ENCODE measurements at regions not wholly inside any gene's neighbourhood (a gene's known extent, or its start where the extent isn't known, plus 50 kb on each side); places are given as distances from the start of the nearest gene placed in this dataset.

- no peak for TF ChIP-seq CTCF (conservative IDR thresholded peaks at IDR 0.05)
Observed at GRCh38 chr10:124279882-124280281, 138.8 kb downstream of the OAT start.

GRCh38 chr10:124279298-124279697 is 139.4 kb downstream of the OAT start:
- peaks cover 8% of the 10 kb centered on the region for H3K9me3 Mint-ChIP-seq
- 83 to 88% methylated on average over 1 to 2 of the region's 2 CpGs for WGBS, 2 experiments (ENCODE audit: insufficient coverage in 1 of 2, insufficient read length in 1 of 2)
- TF ChIP-seq CTCF (conservative IDR thresholded peaks at IDR 0.05) = peak; percentile 50
- no peak overlapping the region for H3K9ac ChIP-seq (ENCODE audit: extremely low read depth, low read length, poor library complexity, severe bottlenecking)
- no peak overlapping the region for H3K27ac Mint-ChIP-seq
- no peak overlapping the region for H3K4me3 ChIP-seq (ENCODE audit: low read length)
- no peak overlapping the region for H3K27ac ChIP-seq (ENCODE audit: low read depth, low read length)
- no peak overlapping the region for H3K4me3 Mint-ChIP-seq
- H3K27me3 Mint-ChIP-seq (ENCODE audit: insufficient read depth) = no peaks in the 10 kb centered on the region
- H3K36me3 Mint-ChIP-seq (ENCODE audit: low read depth) = no peaks in the 10 kb centered on the region
- no peaks in the 10 kb centered on the region for H3K4me1 Mint-ChIP-seq
- H3K36me3 ChIP-seq (ENCODE audit: control insufficient read depth, insufficient read depth, low read length) = no peaks in the 10 kb centered on the region
- H3K27me3 ChIP-seq (ENCODE audit: control insufficient read depth, insufficient read depth, low read length, poor library complexity, severe bottlenecking) = no peaks in the 10 kb centered on the region
- H3K9me3 ChIP-seq (ENCODE audit: control insufficient read depth, low read length) = no peaks in the 10 kb centered on the region
- DNase-seq = no peak
- no peaks in the 10 kb centered on the region for H3K4me1 ChIP-seq (ENCODE audit: control insufficient read depth, insufficient read depth, low read length)

More at GRCh38 chr10:124279882-124280281, 138.8 kb downstream of the OAT start:
- no peaks in the 10 kb centered on the region for H3K27me3 ChIP-seq (ENCODE audit: control insufficient read depth, insufficient read depth, low read length, poor library complexity, severe bottlenecking)
- no peak overlapping the region for H3K9ac ChIP-seq (ENCODE audit: extremely low read depth, low read length, poor library complexity, severe bottlenecking)
- H3K9me3 ChIP-seq (ENCODE audit: control insufficient read depth, low read length) = no peaks in the 10 kb centered on the region
- H3K4me1 Mint-ChIP-seq = no peaks in the 10 kb centered on the region
- DNase-seq = no peak
- H3K9me3 Mint-ChIP-seq = peaks cover 4% of the 10 kb centered on the region
- H3K27ac ChIP-seq (ENCODE audit: low read depth, low read length) = no peak overlapping the region
- no peak overlapping the region for H3K4me3 Mint-ChIP-seq
- no peaks in the 10 kb centered on the region for H3K4me1 ChIP-seq (ENCODE audit: control insufficient read depth, insufficient read depth, low read length)
- no peak overlapping the region for H3K27ac Mint-ChIP-seq
- H3K27me3 Mint-ChIP-seq (ENCODE audit: insufficient read depth) = no peaks in the 10 kb centered on the region
- no peaks in the 10 kb centered on the region for H3K36me3 Mint-ChIP-seq (ENCODE audit: low read depth)
- H3K4me3 ChIP-seq (ENCODE audit: low read length) = no peak overlapping the region
- WGBS, 2 experiments (ENCODE audit: insufficient coverage in 1 of 2, insufficient read length in 1 of 2) = 88% methylated on average over 8 of the region's 8 CpGs
- no peaks in the 10 kb centered on the region for H3K36me3 ChIP-seq (ENCODE audit: control insufficient read depth, insufficient read depth, low read length)

- H3K4me1 Mint-ChIP-seq = no peaks in the 10 kb centered on the region
- H3K9me3 ChIP-seq (ENCODE audit: control insufficient read depth, low read length) = peaks cover 5% of the 10 kb centered on the region
- H3K36me3 Mint-ChIP-seq (ENCODE audit: low read depth) = no peaks in the 10 kb centered on the region
- no peaks in the 10 kb centered on the region for H3K27me3 Mint-ChIP-seq (ENCODE audit: insufficient read depth)
- DNase-seq = no peak
- no peaks in the 10 kb centered on the region for H3K36me3 ChIP-seq (ENCODE audit: control insufficient read depth, insufficient read depth, low read length)
- H3K27ac ChIP-seq (ENCODE audit: low read depth, low read length) = no peak overlapping the region
- no peaks in the 10 kb centered on the region for H3K27me3 ChIP-seq (ENCODE audit: control insufficient read depth, insufficient read depth, low read length, poor library complexity, severe bottlenecking)
- H3K4me3 Mint-ChIP-seq = no peak overlapping the region
- no peak overlapping the region for H3K4me3 ChIP-seq (ENCODE audit: low read length)
- H3K4me1 ChIP-seq (ENCODE audit: control insufficient read depth, insufficient read depth, low read length) = no peaks in the 10 kb centered on the region
- no peak overlapping the region for H3K27ac Mint-ChIP-seq
- no peak overlapping the region for H3K9ac ChIP-seq (ENCODE audit: extremely low read depth, low read length, poor library complexity, severe bottlenecking)
- H3K9me3 Mint-ChIP-seq = peaks cover 13% of the 10 kb centered on the region
- TF ChIP-seq CTCF (conservative IDR thresholded peaks at IDR 0.05) = no peak
- 95 to 100% methylated on average over 2 to 5 of the region's 5 CpGs for WGBS, 2 experiments (ENCODE audit: insufficient coverage in 1 of 2, insufficient read length in 1 of 2)
Observed at GRCh38 chr10:124278356-124278755, 140.4 kb downstream of the OAT start.
